ENCODE measurements at regions not wholly inside any gene's neighbourhood (a gene's known extent, or its start where the extent isn't known, plus 50 kb on each side); places are given as distances from the start of the nearest gene placed in this dataset.

DNA sequence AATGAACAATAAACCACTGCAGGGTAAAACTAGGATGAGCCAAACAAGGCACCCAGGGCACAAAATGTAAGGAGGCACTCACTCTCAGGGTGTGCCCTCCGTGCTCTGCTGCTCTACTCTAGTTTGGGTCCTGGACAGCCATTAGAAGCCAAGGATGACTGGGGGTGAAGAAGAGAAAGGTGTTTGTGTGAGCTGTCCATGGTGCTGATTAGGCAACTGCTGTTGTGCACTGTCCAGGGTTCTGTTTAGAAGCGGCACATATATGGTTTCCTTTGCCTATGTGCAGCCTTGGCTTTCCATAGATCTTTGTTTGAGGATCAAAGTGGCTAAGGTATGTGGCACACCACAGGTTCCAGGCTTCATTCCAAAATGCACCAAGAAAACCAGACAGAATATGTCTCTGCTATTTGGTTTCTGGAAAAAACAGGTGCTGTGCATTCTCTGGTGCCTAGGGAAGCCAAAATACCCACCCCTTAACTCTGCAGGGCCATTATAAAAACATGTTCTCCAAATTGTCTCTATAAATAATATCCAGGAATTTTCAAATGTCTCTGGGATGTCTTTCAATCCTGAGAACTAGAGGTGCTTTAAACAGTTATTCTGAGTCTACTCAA is 123.5 kb downstream of the CBLN1 start:
- Histone ChIP-seq H3K79me2 (ENCODE audit: control insufficient read depth, low read length) (no peaks in the 10 kb centered on the region), H3F3A (ENCODE audit: control insufficient read depth, insufficient read depth) (no peaks in the 10 kb centered on the region), H3K27ac (ENCODE audit: low read depth, low read length) (no peak overlapping the region), H3K4me2 (ENCODE audit: low read length) (no peak overlapping the region), H3K9me2 (replicated peaks; ENCODE audit: control insufficient read depth, low read length) (no peaks in the 10 kb centered on the region), H3K36me3 (ENCODE audit: control insufficient read depth, low read length) (no peaks in the 10 kb centered on the region), H3K27me3 (ENCODE audit: control insufficient read depth, low read length) (no peaks in the 10 kb centered on the region), H3K4me1 (ENCODE audit: control insufficient read depth, low read length) (no peaks in the 10 kb centered on the region), H4K20me1 (ENCODE audit: control insufficient read depth, insufficient read depth, low read depth, low read length) (no peaks in the 10 kb centered on the region), H3K4me3 (ENCODE audit: low read length) (no peak overlapping the region), H3K9me3 (ENCODE audit: control insufficient read depth, insufficient read depth, low read length) (no peaks in the 10 kb centered on the region)
- TF ChIP-seq EZH2phosphoT487 (IDR thresholded peaks at IDR 0.05; ENCODE audit: borderline replicate concordance, low read length) (no peak), CTCF (IDR thresholded peaks at IDR 0.05; ENCODE audit: low read depth, low read length, poor library complexity, severe bottlenecking) (no peak)

GRCh38 chr16:49150341-49150740 is 131.3 kb downstream of the CBLN1 start:
- H3K9me3 ChIP-seq (ENCODE audit: control insufficient read depth, insufficient read depth, low read length) = no peaks in the 10 kb centered on the region
- H4K20me1 ChIP-seq (ENCODE audit: control insufficient read depth, insufficient read depth, low read depth, low read length) = no peaks in the 10 kb centered on the region
- H3K9me2 ChIP-seq (replicated peaks; ENCODE audit: control insufficient read depth, low read length) = no peaks in the 10 kb centered on the region
- H3K27me3 ChIP-seq (ENCODE audit: control insufficient read depth, low read length) = no peaks in the 10 kb centered on the region
- no peak overlapping the region for H3K27ac ChIP-seq (ENCODE audit: low read depth, low read length)
- H3K4me1 ChIP-seq (ENCODE audit: control insufficient read depth, low read length) = no peaks in the 10 kb centered on the region
- no peaks in the 10 kb centered on the region for H3K36me3 ChIP-seq (ENCODE audit: control insufficient read depth, low read length)
- H3K4me2 ChIP-seq (ENCODE audit: low read length) = no peak overlapping the region
- no peaks in the 10 kb centered on the region for H3K79me2 ChIP-seq (ENCODE audit: control insufficient read depth, low read length)
- TF ChIP-seq EZH2phosphoT487 (IDR thresholded peaks at IDR 0.05; ENCODE audit: borderline replicate concordance, low read length) (no peak), CTCF (IDR thresholded peaks at IDR 0.05; ENCODE audit: low read depth, low read length, poor library complexity, severe bottlenecking) (no peak)
- no peak overlapping the region for H3K4me3 ChIP-seq (ENCODE audit: low read length)
- H3F3A ChIP-seq (ENCODE audit: control insufficient read depth, insufficient read depth) = no peaks in the 10 kb centered on the region

- H4K20me1 ChIP-seq (ENCODE audit: control insufficient read depth, insufficient read depth, low read depth, low read length) = no peaks in the 10 kb centered on the region
- H3K79me2 ChIP-seq (ENCODE audit: control insufficient read depth, low read length) = no peaks in the 10 kb centered on the region
- no peak overlapping the region for H3K27ac ChIP-seq (ENCODE audit: low read depth, low read length)
- no peak overlapping the region for H3K4me3 ChIP-seq (ENCODE audit: low read length)
- H3K27me3 ChIP-seq (ENCODE audit: control insufficient read depth, low read length) = no peaks in the 10 kb centered on the region
- H3K9me2 ChIP-seq (replicated peaks; ENCODE audit: control insufficient read depth, low read length) = no peaks in the 10 kb centered on the region
- no peaks in the 10 kb centered on the region for H3F3A ChIP-seq (ENCODE audit: control insufficient read depth, insufficient read depth)
- no peaks in the 10 kb centered on the region for H3K9me3 ChIP-seq (ENCODE audit: control insufficient read depth, insufficient read depth, low read length)
- H3K4me1 ChIP-seq (ENCODE audit: control insufficient read depth, low read length) = no peaks in the 10 kb centered on the region
- no peak overlapping the region for H3K4me2 ChIP-seq (ENCODE audit: low read length)
- H3K36me3 ChIP-seq (ENCODE audit: control insufficient read depth, low read length) = no peaks in the 10 kb centered on the region
- no peak for TF ChIP-seq CTCF (IDR thresholded peaks at IDR 0.05; ENCODE audit: low read depth, low read length, poor library complexity, severe bottlenecking)
- no peak for TF ChIP-seq EZH2phosphoT487 (IDR thresholded peaks at IDR 0.05; ENCODE audit: borderline replicate concordance, low read length)
These were observed 133.2 kb downstream of the CBLN1 start for GRCh38 chr16:49148410-49148809.
